ENCODE measurements at regions not wholly inside any gene's neighbourhood (a gene's known extent, or its start where the extent isn't known, plus 50 kb on each side); places are given as distances from the start of the nearest gene placed in this dataset.
A peak's percentile ranks its signal among the peaks of the same experiment; 100 is the strongest.

- DNase-seq (ENCODE audit: low spot score): peak; percentile 21
- TF ChIP-seq CTCF (IDR thresholded peaks at IDR 0.05; ENCODE audit: borderline replicate concordance, control extremely low read depth, extremely low read depth, insufficient read depth, missing control alignments): peak; percentile 65
- in situ Hi-C loops (cut with MboI; ENCODE audit: low sequenced_read_pairs, unreplicated experiment): loop anchor here (25.0 kb wide), 1 partner anchor 402 kb away; no protein-coding TSS in a partner anchor
These were observed 410.1 kb downstream of the DMRT2 start for GRCh38 chr9:1460143-1460769.

- in situ Hi-C loops (cut with MboI; ENCODE audit: low sequenced_read_pairs, unreplicated experiment): loop anchor here (25.0 kb wide), 1 partner anchor 400 kb away; no protein-coding TSS in a partner anchor
- no peak for DNase-seq (ENCODE audit: low spot score)
- no peak for TF ChIP-seq CTCF (IDR thresholded peaks at IDR 0.05; ENCODE audit: borderline replicate concordance, control extremely low read depth, extremely low read depth, insufficient read depth, missing control alignments)
These were observed 411.7 kb downstream of the DMRT2 start for GRCh38 chr9:1461812-1462211.

- no peak for TF ChIP-seq CTCF (IDR thresholded peaks at IDR 0.05; ENCODE audit: borderline replicate concordance, control extremely low read depth, extremely low read depth, insufficient read depth, missing control alignments)
- no peak for DNase-seq (ENCODE audit: low spot score)
- in situ Hi-C loops (cut with MboI; ENCODE audit: low sequenced_read_pairs, unreplicated experiment): loop anchor here (25.0 kb wide), 1 partner anchor 400 kb away; no protein-coding TSS in a partner anchor
These were observed 412.6 kb downstream of the DMRT2 start for GRCh38 chr9:1462626-1463308.

GRCh38 chr9:1469996-1470395, 419.8 kb downstream of the DMRT2 start:
- DNase-seq (ENCODE audit: low spot score): peak; percentile 38
- in situ Hi-C loops (cut with MboI; ENCODE audit: low sequenced_read_pairs, unreplicated experiment): loop anchor here (25.0 kb wide), 1 partner anchor 392 kb away; no protein-coding TSS in a partner anchor
- TF ChIP-seq CTCF (IDR thresholded peaks at IDR 0.05; ENCODE audit: borderline replicate concordance, control extremely low read depth, extremely low read depth, insufficient read depth, missing control alignments): no peak

- DNase-seq (ENCODE audit: low spot score): no peak
- TF ChIP-seq CTCF (IDR thresholded peaks at IDR 0.05; ENCODE audit: borderline replicate concordance, control extremely low read depth, extremely low read depth, insufficient read depth, missing control alignments): no peak
- in situ Hi-C loops (cut with MboI; ENCODE audit: low sequenced_read_pairs, unreplicated experiment): loop anchor here (25.0 kb wide), 1 partner anchor 388 kb away; no protein-coding TSS in a partner anchor
These were observed 423.9 kb downstream of the DMRT2 start for GRCh38 chr9:1473956-1474634.

GRCh38 chr9:1474671-1475070, 424.5 kb downstream of the DMRT2 start:
- in situ Hi-C loops (cut with MboI; ENCODE audit: low sequenced_read_pairs, unreplicated experiment): loop anchor here (25.0 kb wide), 1 partner anchor 388 kb away; no protein-coding TSS in a partner anchor
- no peak for TF ChIP-seq CTCF (IDR thresholded peaks at IDR 0.05; ENCODE audit: borderline replicate concordance, control extremely low read depth, extremely low read depth, insufficient read depth, missing control alignments)
- no peak for DNase-seq (ENCODE audit: low spot score)

Data from GM13976 (cell line).